WTC11 (cell line): ENCODE measurements at regions not wholly inside any gene's neighbourhood (a gene's known extent, or its start where the extent isn't known, plus 50 kb on each side); places are given as distances from the start of the nearest gene placed in this dataset.
A peak's percentile ranks its signal among the peaks of the same experiment; 100 is the strongest.

Experiments used
- ATAC-seq: fragments of 200-7000 bp; cut with Tn5 transposase; 2 replicates; pipeline ENCODE4 v1.10.0; 2021; ENCODE audit warnings: mild to moderate bottlenecking, moderate library complexity
- CTCF ChIA-PET: fragments of 300-600 bp; sonication (Branson Sonifier 250); formaldehyde crosslinking; loops from one replicate; lab custom pipeline; 2021; ENCODE audit warnings: antibody characterized with exemption; lab: Charles Lee
- POLR2A ChIA-PET: fragments of 350-600 bp; sonication (Branson Sonifier 250); formaldehyde crosslinking; loops from one replicate; lab custom pipeline; 2021; ENCODE audit warnings: antibody characterized with exemption; lab: Charles Lee
- DNase-seq: peaks from one replicate; pipeline ENCODE4 v3.0.0; 2021; ENCODE audit warnings: low spot score
- H3K27ac Mint-ChIP-seq: 2 replicates; pipeline ENCODE4 v1.8.0; 2021; ENCODE audit warnings: mixed read lengths
- H3K27me3 Mint-ChIP-seq: 2 replicates; pipeline ENCODE4 v1.8.0; 2021; ENCODE audit warnings: low read depth, mild to moderate bottlenecking, moderate library complexity, mixed read lengths
- H3K36me3 Mint-ChIP-seq: 2 replicates; pipeline ENCODE4 v1.8.0; 2021; ENCODE audit warnings: mixed read lengths
- H3K4me1 Mint-ChIP-seq: 2 replicates; pipeline ENCODE4 v1.8.0; 2022; ENCODE audit warnings: mixed read lengths
- H3K4me3 Mint-ChIP-seq: 2 replicates; pipeline ENCODE4 v1.8.0; 2021; ENCODE audit warnings: mild to moderate bottlenecking, moderate library complexity, mixed read lengths
- H3K9me3 Mint-ChIP-seq: 2 replicates; pipeline ENCODE4 v1.8.0; 2021; ENCODE audit warnings: mixed read lengths
- ATF1 ChIP-seq: sonication (generic); formaldehyde crosslinking; IDR thresholded peaks from 2 replicates; pipeline ENCODE4 v1.8.1; 2023; ENCODE audit warnings: mild to moderate bottlenecking, moderate library complexity, missing genetic modification reagents
- CTCF ChIP-seq: fragments of 200-600 bp; IDR thresholded peaks from 2 replicates; pipeline ENCODE4 v1.8.0; 2022; ENCODE audit warnings: antibody characterized with exemption
- ELF4 ChIP-seq: sonication (generic); formaldehyde crosslinking; IDR thresholded peaks from 2 replicates; pipeline ENCODE4 v1.8.1; 2022; ENCODE audit warnings: low read depth, mild to moderate bottlenecking, moderate library complexity, missing genetic modification reagents
- HMGA2 ChIP-seq: fragments of 250-450 bp; sonication (Bioruptor Pico); IDR thresholded peaks from 2 replicates; pipeline ENCODE4 v1.4.0; 2021; ENCODE audit warnings: mild to moderate bottlenecking, moderate library complexity
- JAZF1 ChIP-seq: fragments of 250-450 bp; sonication (Bioruptor Pico); IDR thresholded peaks from 2 replicates; pipeline ENCODE4 v1.9.0; 2021; ENCODE audit warnings: moderate library complexity, mild to moderate bottlenecking, inconsistent platforms
- OVOL2 ChIP-seq: fragments of 250-450 bp; sonication (Bioruptor Pico); IDR thresholded peaks from 2 replicates; pipeline ENCODE4 v1.9.0; 2021; ENCODE audit warnings: mild to moderate bottlenecking, borderline replicate concordance
- PRRX2 ChIP-seq: fragments of 250-450 bp; sonication (Bioruptor Pico); IDR thresholded peaks from 2 replicates; pipeline ENCODE4 v1.8.0; 2021; ENCODE audit warnings: mild to moderate bottlenecking
- SMAD4 ChIP-seq: sonication (generic); formaldehyde crosslinking; IDR thresholded peaks from 2 replicates; pipeline ENCODE4 v1.8.0; 2022; ENCODE audit warnings: mild to moderate bottlenecking, missing genetic modification reagents
- USF1 ChIP-seq: sonication (generic); formaldehyde crosslinking; IDR thresholded peaks from 2 replicates; pipeline ENCODE4 v1.8.0; 2022; ENCODE audit warnings: mild to moderate bottlenecking, missing genetic modification reagents
- USF2 ChIP-seq: sonication (generic); formaldehyde crosslinking; IDR thresholded peaks from 2 replicates; pipeline ENCODE4 v1.8.1; 2023; ENCODE audit warnings: mild to moderate bottlenecking, missing genetic modification reagents, moderate library complexity
- ZBTB21 ChIP-seq: sonication (generic); formaldehyde crosslinking; IDR thresholded peaks from 2 replicates; pipeline ENCODE4 v1.8.1; 2023; ENCODE audit warnings: mild to moderate bottlenecking, missing genetic modification reagents, borderline replicate concordance
- TF ChIP-seq, protein P1 (sequence below): fragments of 250-450 bp; sonication (Bioruptor Pico); IDR thresholded peaks from 2 replicates; pipeline ENCODE4 v1.9.0; 2021; ENCODE audit warnings: mild to moderate bottlenecking

GRCh38 chr1:194342484-194343262 is 1156.3 kb upstream of the B3GALT2 start:
- DNase-seq, result peak; percentile 71
- ATAC-seq, result peak; percentile 100
- Mint-ChIP-seq H3K4me1 (no peaks in the 10 kb centered on the region), H3K4me3 (peak overlapping the region; percentile 33), H3K36me3 (no peaks in the 10 kb centered on the region), H3K27me3 (no peaks in the 10 kb centered on the region), H3K27ac (no peak overlapping the region), H3K9me3 (no peaks in the 10 kb centered on the region)
- 0 out of 2 replicates have a peak, but pooled peaks have one; percentile 14 for TF ChIP-seq PRRX2 (CRISPR knock-in tag)
- TF ChIP-seq USF2 (CRISPR knock-in tag), result peak; percentile 73
- TF ChIP-seq SMAD4 (CRISPR knock-in tag), result no peak
- no peak for TF ChIP-seq OVOL2 (CRISPR knock-in tag)
- peak; percentile 53; the same call in 1 of the 2 replicates for TF ChIP-seq USF1 (CRISPR knock-in tag)
- peak; percentile 42; the same call in 1 of the 2 replicates for TF ChIP-seq CTCF
- TF ChIP-seq JAZF1, result no peak
- ChIA-PET POLR2A (no interaction called here), CTCF (interaction anchor here (0.6 to 1.1 kb wide), 8 partner anchors 8 to 984 kb away, joined by 3 to 6 read pairs (median 3); no protein-coding TSS in a partner anchor)

- CTCF ChIA-PET, result no interaction called here
- TF ChIP-seq ELF4 (CRISPR knock-in tag), result no peak
- no peak for TF ChIP-seq ZBTB21 (CRISPR knock-in tag)
- no peak for TF ChIP-seq ATF1 (CRISPR knock-in tag)
Measured at GRCh38 chr1:194341587-194341986, 1155.2 kb upstream of the B3GALT2 start.

DNA sequence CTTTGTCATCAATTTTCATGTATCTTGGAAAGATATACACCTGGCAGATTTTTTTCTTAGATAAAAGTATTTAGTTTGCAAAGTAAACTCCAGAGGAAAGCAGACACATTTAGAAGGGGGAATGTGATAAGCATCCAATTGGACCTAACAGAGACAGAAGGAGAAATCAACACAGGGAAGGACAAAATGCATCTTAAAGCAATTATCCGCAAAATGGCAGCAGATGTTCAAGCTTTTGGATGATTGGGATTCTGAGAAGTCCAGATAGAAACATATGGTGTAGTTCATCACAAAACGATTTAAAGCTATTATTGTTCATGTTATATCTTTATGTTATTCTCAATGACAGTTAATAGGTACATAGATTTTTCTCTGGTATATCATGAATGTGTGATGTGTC is 1153.1 kb upstream of the B3GALT2 start:
- TF ChIP-seq, protein P1, sequence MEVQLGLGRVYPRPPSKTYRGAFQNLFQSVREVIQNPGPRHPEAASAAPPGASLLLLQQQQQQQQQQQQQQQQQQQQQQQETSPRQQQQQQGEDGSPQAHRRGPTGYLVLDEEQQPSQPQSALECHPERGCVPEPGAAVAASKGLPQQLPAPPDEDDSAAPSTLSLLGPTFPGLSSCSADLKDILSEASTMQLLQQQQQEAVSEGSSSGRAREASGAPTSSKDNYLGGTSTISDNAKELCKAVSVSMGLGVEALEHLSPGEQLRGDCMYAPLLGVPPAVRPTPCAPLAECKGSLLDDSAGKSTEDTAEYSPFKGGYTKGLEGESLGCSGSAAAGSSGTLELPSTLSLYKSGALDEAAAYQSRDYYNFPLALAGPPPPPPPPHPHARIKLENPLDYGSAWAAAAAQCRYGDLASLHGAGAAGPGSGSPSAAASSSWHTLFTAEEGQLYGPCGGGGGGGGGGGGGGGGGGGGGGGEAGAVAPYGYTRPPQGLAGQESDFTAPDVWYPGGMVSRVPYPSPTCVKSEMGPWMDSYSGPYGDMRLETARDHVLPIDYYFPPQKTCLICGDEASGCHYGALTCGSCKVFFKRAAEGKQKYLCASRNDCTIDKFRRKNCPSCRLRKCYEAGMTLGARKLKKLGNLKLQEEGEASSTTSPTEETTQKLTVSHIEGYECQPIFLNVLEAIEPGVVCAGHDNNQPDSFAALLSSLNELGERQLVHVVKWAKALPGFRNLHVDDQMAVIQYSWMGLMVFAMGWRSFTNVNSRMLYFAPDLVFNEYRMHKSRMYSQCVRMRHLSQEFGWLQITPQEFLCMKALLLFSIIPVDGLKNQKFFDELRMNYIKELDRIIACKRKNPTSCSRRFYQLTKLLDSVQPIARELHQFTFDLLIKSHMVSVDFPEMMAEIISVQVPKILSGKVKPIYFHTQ (CRISPR knock-in tag), result no peak
- no peak for TF ChIP-seq HMGA2 (CRISPR knock-in tag)
- POLR2A ChIA-PET, result no interaction called here
- Mint-ChIP-seq H3K9me3 (no peaks in the 10 kb centered on the region), H3K36me3 (no peaks in the 10 kb centered on the region), H3K27me3 (no peaks in the 10 kb centered on the region), H3K4me1 (no peaks in the 10 kb centered on the region), H3K4me3 (no peak overlapping the region), H3K27ac (no peak overlapping the region)
- no peak for ATAC-seq
- CTCF ChIA-PET, result no interaction called here
- DNase-seq, result no peak

More at GRCh38 chr1:194341587-194341986, 1155.2 kb upstream of the B3GALT2 start:
- Mint-ChIP-seq H3K36me3 (no peaks in the 10 kb centered on the region), H3K4me3 (no peak overlapping the region), H3K27ac (no peak overlapping the region), H3K4me1 (no peaks in the 10 kb centered on the region), H3K9me3 (no peaks in the 10 kb centered on the region), H3K27me3 (no peaks in the 10 kb centered on the region)
- ATAC-seq, result no peak
- no peak for DNase-seq
- POLR2A ChIA-PET, result no interaction called here
